SK-N-SH (cell line): ENCODE measurements at regions not wholly inside any gene's neighbourhood (a gene's known extent, or its start where the extent isn't known, plus 50 kb on each side); places are given as distances from the start of the nearest gene placed in this dataset.

ENCODE experiments used
- CTCF ChIA-PET: fragments of 300-600, 350-600 bp; formaldehyde crosslinking; extraction: SDS; loops from one replicate; lab custom pipeline; 2021; lab: Yijun Ruan, JAX
- POLR2A ChIA-PET: fragments of 350-600 bp; sonication (Branson Sonifier 250); formaldehyde crosslinking; extraction: SDS; loops from one replicate; lab custom pipeline; 2020; ENCODE audit warnings: antibody characterized with exemption, inconsistent platforms; lab: Yijun Ruan, JAX
- DNase-seq: peaks from one replicate; pipeline ENCODE4 v3.0.0; 2012
- H2AFZ ChIP-seq: fragments of 200-600 bp; sonication (generic); 2 replicates; pipeline ENCODE4 v1.8.1; 2016; ENCODE audit warnings: antibody characterized with exemption, mild to moderate bottlenecking, low read depth
- H3F3A ChIP-seq: fragments of 200-600 bp; sonication (generic); replicated peaks from 2 replicates; pipeline ENCODE3; 2016; ENCODE audit warnings: antibody characterized with exemption, mild to moderate bottlenecking; ENCODE audit not compliant: insufficient read depth
- H3K27ac ChIP-seq, 2 experiments: fragments of 200-500 bp in 1 of 2; fragments of 200-600 bp in 1 of 2; sonication (Bioruptor generic) in 1 of 2; sonication (generic), shearing (Covaris generic) in 1 of 2; 2 replicates each; pipeline versions ENCODE4 v1.5.1 to v1.6.1; 2014 to 2016; ENCODE audit warnings: low read depth in 2 of 2, inconsistent platforms in 1 of 2, low read length in 1 of 2, mild to moderate bottlenecking in 1 of 2, mixed read lengths in 1 of 2
- H3K27me3 ChIP-seq: fragments of 200-600 bp; sonication (generic), shearing (Covaris generic); 2 replicates; pipeline ENCODE4 v1.6.1; 2016; ENCODE audit warnings: mixed run types; ENCODE audit not compliant: insufficient read depth
- H3K36me3 ChIP-seq, 2 experiments: fragments of 200-500 bp in 1 of 2; fragments of 200-600 bp in 1 of 2; sonication (Bioruptor generic) in 1 of 2; sonication (generic) in 1 of 2; replicated peaks in 1 of 2; 2 replicates each; pipeline versions ENCODE3 to v1.5.1; 2014 to 2016; ENCODE audit warnings: low read length in 1 of 2, mild to moderate bottlenecking in 1 of 2; ENCODE audit not compliant: insufficient read depth in 2 of 2, control insufficient read depth in 1 of 2
- H3K4me1 ChIP-seq, 2 experiments: fragments of 200-500 bp in 1 of 2; fragments of 200-600 bp in 1 of 2; sonication (Bioruptor generic) in 1 of 2; sonication (generic), shearing (Covaris generic) in 1 of 2; 2 replicates each; pipeline versions ENCODE4 v1.5.1 to v1.6.1; 2014 to 2016; ENCODE audit warnings: low read depth in 1 of 2, low read length in 1 of 2, mixed run types in 1 of 2; ENCODE audit not compliant: insufficient read depth in 2 of 2, control insufficient read depth in 1 of 2
- H3K4me2 ChIP-seq: fragments of 200-600 bp; sonication (generic), shearing (Covaris generic); 2 replicates; pipeline ENCODE4 v1.6.1; 2017; ENCODE audit warnings: mixed run types
- H3K4me3 ChIP-seq, 2 experiments: fragments of 200-500 bp in 1 of 2; fragments of 200-600 bp in 1 of 2; sonication (Bioruptor generic) in 1 of 2; sonication (generic), shearing (Covaris generic) in 1 of 2; 2 replicates each; pipeline versions ENCODE4 v1.5.1 to v1.8.1; 2014 to 2016; ENCODE audit warnings: low read depth in 2 of 2, inconsistent platforms in 1 of 2, low read length in 1 of 2, mild to moderate bottlenecking in 1 of 2, mixed read lengths in 1 of 2, moderate library complexity in 1 of 2
- H3K79me2 ChIP-seq: fragments of 200-600 bp; sonication (generic); 2 replicates; pipeline ENCODE4 v1.8.1; 2017; ENCODE audit warnings: mild to moderate bottlenecking; ENCODE audit not compliant: insufficient read depth
- H3K9ac ChIP-seq: fragments of 200-600 bp; sonication (generic); 2 replicates; pipeline ENCODE4 v1.6.1; 2017; ENCODE audit warnings: mixed run types
- H3K9me2 ChIP-seq: fragments of 200-600 bp; sonication (generic); 2 replicates; pipeline ENCODE4 v1.6.1; 2017; ENCODE audit warnings: mixed run types
- H3K9me3 ChIP-seq: fragments of 200-600 bp; sonication (generic); 2 replicates; pipeline ENCODE4 v1.6.1; 2017; ENCODE audit warnings: mixed run types, mild to moderate bottlenecking, moderate library complexity
- H4K20me1 ChIP-seq: fragments of 200-600 bp; sonication (generic); 2 replicates; pipeline ENCODE4 v1.6.1; 2017; ENCODE audit warnings: mild to moderate bottlenecking, mixed run types; ENCODE audit not compliant: insufficient read depth
- CHD2 ChIP-seq: fragments of 150-350 bp; IDR thresholded peaks from 2 replicates; pipeline ENCODE4 v1.6.1; 2018; ENCODE audit warnings: low read length; ENCODE audit not compliant: partially characterized antibody
- ELF1 ChIP-seq: IDR thresholded peaks from 2 replicates; pipeline ENCODE4 v1.4.0; 2012
- EP300 ChIP-seq, 2 experiments: IDR thresholded peaks; 2 replicates each; pipeline versions ENCODE4 v1.4.0 to v1.6.1; 2012; ENCODE audit warnings: borderline replicate concordance in 1 of 2, low read depth in 1 of 2, low read length in 1 of 2
- EZH2phosphoT487 ChIP-seq: fragments of 200-600 bp; sonication (generic); IDR thresholded peaks from 2 replicates; pipeline ENCODE4 v1.6.1; 2017; ENCODE audit warnings: low read depth, mixed run types, mild to moderate bottlenecking, antibody characterized with exemption, moderate library complexity, borderline replicate concordance
- FOXM1 ChIP-seq: IDR thresholded peaks from 2 replicates; pipeline ENCODE4 v1.4.0; 2012; ENCODE audit warnings: low read depth, mild to moderate bottlenecking
- GABPA ChIP-seq: IDR thresholded peaks from 2 replicates; pipeline ENCODE4 v1.4.0; 2012; ENCODE audit warnings: low read depth, mild to moderate bottlenecking
- JUND ChIP-seq: IDR thresholded peaks from 2 replicates; pipeline ENCODE4 v1.4.0; 2012
- MXI1 ChIP-seq: IDR thresholded peaks from 2 replicates; pipeline ENCODE4 v1.6.1; 2012; ENCODE audit warnings: mild to moderate bottlenecking, low read depth, low read length, improper control_type of control experiment
- NRF1 ChIP-seq: IDR thresholded peaks from 2 replicates; pipeline ENCODE4 v1.6.1; 2012; ENCODE audit warnings: low read depth, mild to moderate bottlenecking, low read length
- RAD21 ChIP-seq: IDR thresholded peaks from 2 replicates; pipeline ENCODE4 v1.6.1; 2012; ENCODE audit warnings: mild to moderate bottlenecking, low read length
- RFX5 ChIP-seq: IDR thresholded peaks from 2 replicates; pipeline ENCODE4 v1.6.1; 2012; ENCODE audit warnings: mild to moderate bottlenecking, improper control_type of control experiment, low read length
- TAF1 ChIP-seq: IDR thresholded peaks from 2 replicates; pipeline ENCODE4 v1.6.1; 2012; ENCODE audit warnings: low read depth, mild to moderate bottlenecking, low read length, moderate library complexity, borderline replicate concordance
- TEAD4 ChIP-seq: IDR thresholded peaks from 2 replicates; pipeline ENCODE4 v1.4.0; 2012; ENCODE audit warnings: mild to moderate bottlenecking, borderline replicate concordance; ENCODE audit not compliant: insufficient read depth
- WGBS: methylation state at CpG from one replicate; pipeline ENCODE4 v1.1.6; 2017; ENCODE audit warnings: low lambda C conversion rate; 5-methylcytosine and 5-hydroxymethylcytosine counted together
- TF ChIP-seq, protein P1 (sequence below): fragments of 150-350 bp; IDR thresholded peaks from 2 replicates; pipeline ENCODE4 v1.6.1; 2017; ENCODE audit warnings: antibody characterized with exemption, low read length, low read depth, borderline replicate concordance
- TF ChIP-seq, protein P2 (sequence below): IDR thresholded peaks from 2 replicates; pipeline ENCODE4 v1.4.0; 2012; ENCODE audit warnings: low read depth

DNA sequence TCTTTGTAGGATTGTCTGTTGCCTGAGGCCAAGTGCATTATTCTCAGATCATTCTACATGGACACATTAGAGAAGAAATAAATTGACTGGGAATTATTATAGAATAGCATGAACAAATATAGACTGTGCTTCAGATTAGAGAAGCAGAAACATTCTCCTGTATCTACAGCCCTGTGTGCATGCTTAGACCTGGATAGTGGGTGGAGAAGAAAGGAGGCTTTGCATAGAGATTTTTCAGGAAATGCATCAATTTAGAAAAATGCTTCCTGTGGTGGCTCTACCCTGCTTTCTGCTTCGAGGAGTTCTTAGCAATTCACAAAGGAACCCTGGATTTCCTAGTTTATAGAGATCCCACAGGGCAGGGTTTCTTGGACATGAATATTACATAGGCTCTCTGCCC is 66.7 kb downstream of the IRX1 start:
- no peak overlapping the region for H3K27ac ChIP-seq
- no peaks in the 10 kb centered on the region for H3K9me3 ChIP-seq
- TF ChIP-seq TEAD4 (no peak), MXI1 (no peak), EP300 (IDR thresholded peaks at IDR 0.05; ENCODE audit: borderline replicate concordance in 1 of 2, low read depth in 1 of 2, low read length in 1 of 2) (no peak), RAD21 (no peak), CHD2 (no peak), JUND (no peak), ELF1 (no peak), RFX5 (no peak), EZH2phosphoT487 (no peak), TAF1 (no peak)
- TF ChIP-seq, protein P1, sequence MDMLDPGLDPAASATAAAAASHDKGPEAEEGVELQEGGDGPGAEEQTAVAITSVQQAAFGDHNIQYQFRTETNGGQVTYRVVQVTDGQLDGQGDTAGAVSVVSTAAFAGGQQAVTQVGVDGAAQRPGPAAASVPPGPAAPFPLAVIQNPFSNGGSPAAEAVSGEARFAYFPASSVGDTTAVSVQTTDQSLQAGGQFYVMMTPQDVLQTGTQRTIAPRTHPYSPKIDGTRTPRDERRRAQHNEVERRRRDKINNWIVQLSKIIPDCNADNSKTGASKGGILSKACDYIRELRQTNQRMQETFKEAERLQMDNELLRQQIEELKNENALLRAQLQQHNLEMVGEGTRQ: no peak
- POLR2A ChIA-PET: no interaction called here
- H2AFZ ChIP-seq: no peak overlapping the region
- CTCF ChIA-PET: no interaction called here
- 0% methylated on average over 1 of the region's 1 CpG for WGBS
- no peaks in the 10 kb centered on the region for H3F3A ChIP-seq
- H3K4me2 ChIP-seq: no peak overlapping the region
- H3K9ac ChIP-seq: no peak overlapping the region
- no peaks in the 10 kb centered on the region for H3K27me3 ChIP-seq
- H3K4me1 ChIP-seq: no peaks in the 10 kb centered on the region
- no peaks in the 10 kb centered on the region for H3K36me3 ChIP-seq
- no peaks in the 10 kb centered on the region for H4K20me1 ChIP-seq
- H3K4me3 ChIP-seq: no peak overlapping the region
- H3K79me2 ChIP-seq: no peaks in the 10 kb centered on the region
- DNase-seq: no peak
- no peaks in the 10 kb centered on the region for H3K9me2 ChIP-seq

DNA sequence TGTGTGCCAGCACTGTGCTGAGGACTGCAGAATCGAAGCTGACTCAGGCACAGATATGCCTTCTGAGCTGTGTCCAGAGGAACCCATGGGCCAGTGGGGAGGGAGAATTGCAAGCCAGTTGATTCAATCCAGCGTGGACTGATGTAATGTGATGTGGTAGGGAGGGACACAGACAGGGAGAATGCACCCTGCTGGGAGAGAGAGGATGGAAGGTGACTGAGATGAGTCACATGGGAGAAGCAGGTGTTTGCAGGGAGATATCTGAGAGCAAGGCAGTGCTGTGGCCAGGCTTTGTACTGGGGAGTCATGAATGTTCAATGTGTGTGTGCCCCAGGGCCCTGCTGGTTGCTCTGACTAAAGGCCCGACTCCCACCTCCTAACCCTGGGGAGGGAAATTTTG is 75.7 kb downstream of the IRX1 start:
- WGBS: 0% methylated on average over 2 of the region's 3 CpGs
- POLR2A ChIA-PET: no interaction called here

DNA sequence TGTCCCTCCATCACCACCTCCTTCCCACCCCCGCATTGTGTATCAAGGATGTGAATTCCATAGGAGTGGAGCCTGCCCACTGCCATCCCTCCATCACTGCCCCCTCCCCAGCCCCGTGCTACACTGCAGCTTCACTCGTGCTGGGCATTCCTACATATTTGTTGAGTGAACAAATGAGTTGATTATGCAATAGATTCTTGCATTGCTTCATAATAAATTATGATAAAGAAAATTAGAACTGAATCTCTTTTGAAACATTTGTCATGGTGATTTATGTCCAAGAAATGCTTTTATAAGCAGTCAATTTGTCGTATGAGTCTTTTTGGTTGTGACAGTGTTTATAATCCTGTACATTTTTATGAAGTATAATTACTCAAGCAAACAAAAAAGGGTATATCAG is 83.2 kb downstream of the IRX1 start:
- Histone ChIP-seq H2AFZ (no peak overlapping the region), H3K27ac (no peak overlapping the region), H3K4me2 (no peak overlapping the region), H3F3A (no peaks in the 10 kb centered on the region), H3K9me3 (no peaks in the 10 kb centered on the region), H3K9ac (no peak overlapping the region), H4K20me1 (no peaks in the 10 kb centered on the region), H3K9me2 (no peaks in the 10 kb centered on the region), H3K4me1 (no peaks in the 10 kb centered on the region), H3K36me3 (no peaks in the 10 kb centered on the region), H3K4me3 (no peak overlapping the region), H3K79me2 (no peaks in the 10 kb centered on the region), H3K27me3 (no peaks in the 10 kb centered on the region)
- POLR2A ChIA-PET: no interaction called here
- CTCF ChIA-PET: no interaction called here
- TF ChIP-seq, protein P2, sequence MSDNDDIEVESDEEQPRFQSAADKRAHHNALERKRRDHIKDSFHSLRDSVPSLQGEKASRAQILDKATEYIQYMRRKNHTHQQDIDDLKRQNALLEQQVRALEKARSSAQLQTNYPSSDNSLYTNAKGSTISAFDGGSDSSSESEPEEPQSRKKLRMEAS: no peak
- no peak for TF ChIP-seq NRF1
- DNase-seq: no peak
- WGBS: 0% methylated on average over 4 of the region's 4 CpGs

More for the DNA sequence above, 75.7 kb downstream of the IRX1 start:
- Histone ChIP-seq H3K9ac (no peak overlapping the region), H3K36me3 (no peaks in the 10 kb centered on the region), H3K4me3 (no peak overlapping the region), H3K27me3 (no peaks in the 10 kb centered on the region), H3K9me2 (no peaks in the 10 kb centered on the region), H2AFZ (no peak overlapping the region), H3K79me2 (no peaks in the 10 kb centered on the region), H3F3A (no peaks in the 10 kb centered on the region), H3K27ac (no peak overlapping the region), H3K4me2 (no peak overlapping the region), H3K9me3 (no peaks in the 10 kb centered on the region), H3K4me1 (no peaks in the 10 kb centered on the region), H4K20me1 (no peaks in the 10 kb centered on the region)
- no peak for DNase-seq
- CTCF ChIA-PET: no interaction called here
- TF ChIP-seq GABPA (no peak), MXI1 (no peak), FOXM1 (no peak)
